ENCODE measurements at regions not wholly inside any gene's neighbourhood (a gene's known extent, or its start where the extent isn't known, plus 50 kb on each side); places are given as distances from the start of the nearest gene placed in this dataset.
A peak's percentile ranks its signal among the peaks of the same experiment; 100 is the strongest.
"Not testable (repeated sequence)": the region's sequence is repeated elsewhere in the genome, so short reads cannot be mapped to it uniquely, and the experiment has no call there.

DNA sequence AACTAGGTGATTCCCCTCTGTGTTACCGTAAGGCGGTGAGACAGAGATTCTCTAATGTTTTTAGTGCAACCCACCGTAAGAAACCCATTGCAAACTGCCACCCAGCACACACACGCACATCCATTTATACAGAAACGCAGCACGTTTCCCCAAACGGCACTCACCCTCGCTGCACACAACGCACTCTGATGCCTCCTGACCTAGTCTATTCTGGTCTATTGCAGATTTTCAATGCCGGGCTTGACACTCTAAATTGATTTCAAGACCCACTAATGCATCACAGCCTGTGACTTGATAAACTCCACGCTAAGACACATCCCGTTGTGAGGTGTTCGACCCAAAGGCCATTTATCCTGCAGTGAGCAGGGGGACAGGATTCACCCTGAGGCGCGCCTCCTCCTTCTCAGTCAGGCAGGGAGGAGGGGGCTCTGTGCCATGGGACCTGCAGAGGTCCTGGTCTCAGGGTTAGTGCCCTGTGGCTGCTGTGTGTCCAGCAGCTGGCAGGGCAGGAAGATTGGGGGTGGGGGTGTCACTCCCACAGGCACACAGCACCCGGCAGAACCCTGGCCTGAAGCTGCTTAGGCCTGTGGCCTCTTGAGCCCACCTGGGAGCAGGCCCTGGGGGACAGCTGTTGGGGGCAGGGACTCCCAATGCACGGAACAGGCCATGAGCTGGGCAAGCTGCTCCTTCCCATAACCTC, 335.6 kb downstream of the PREX1 start:
- Mint-ChIP-seq H3K27me3 (peaks cover 0 to 21% of the 10 kb centered on the region in 2 donors), H3K4me3 (no peak overlapping the region), H3K27ac (no peak overlapping the region)

DNA sequence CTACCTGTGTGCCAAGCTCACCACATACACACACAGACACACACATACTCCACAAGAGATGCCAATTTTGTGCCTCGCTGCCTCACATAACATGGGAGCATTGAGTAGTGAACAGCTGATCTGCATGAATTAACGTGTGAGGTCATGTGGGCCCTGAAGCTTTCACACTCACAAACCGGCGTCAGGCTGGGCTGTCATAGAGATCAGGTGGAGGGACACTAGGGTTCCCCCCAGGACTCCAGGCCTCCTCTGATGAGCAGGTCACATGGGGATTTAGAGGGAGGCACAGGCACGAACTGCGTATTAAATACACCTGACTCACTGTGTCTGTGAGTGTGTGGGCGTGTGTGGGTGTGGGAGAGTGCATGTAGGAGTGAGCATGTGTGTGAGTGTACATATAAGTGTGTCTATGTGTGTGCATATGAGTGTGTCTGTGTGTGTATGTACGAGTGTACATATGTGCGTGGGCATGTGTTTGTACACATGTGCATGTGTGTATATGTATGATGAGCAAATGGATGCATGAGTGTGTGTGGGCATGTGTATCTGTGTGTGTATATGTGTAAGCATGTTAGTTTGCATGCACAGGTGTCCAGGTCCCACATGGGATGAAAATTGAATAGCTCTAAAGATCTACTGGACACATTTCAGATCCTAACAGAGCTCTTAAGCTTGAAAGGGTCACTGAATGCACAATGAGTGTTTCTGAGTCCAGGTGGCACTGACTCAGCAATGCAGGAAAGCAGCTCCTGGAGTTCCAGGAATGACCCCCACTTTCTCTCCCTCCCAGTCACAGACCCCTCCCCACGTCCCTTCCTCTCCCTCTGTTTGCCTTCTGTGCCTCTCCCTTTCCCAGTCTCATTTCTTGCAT, 336.6 kb downstream of the PREX1 start:
- H3K27ac Mint-ChIP-seq: no peak overlapping the region
- H3K4me3 Mint-ChIP-seq: no peak overlapping the region
- H3K36me3 Mint-ChIP-seq: no peaks in the 10 kb centered on the region

More for the DNA sequence above, 335.6 kb downstream of the PREX1 start:
- no peak for ATAC-seq (replicated peaks)
- Mint-ChIP-seq H3K4me1 (peaks cover 14 to 16% of the 10 kb centered on the region in 2 donors), H3K36me3 (no peaks in the 10 kb centered on the region), H3K9me3 (peaks cover 0 to 3% of the 10 kb centered on the region in 2 donors)
- DNase-seq: no peak

GRCh38 chr20:48490341-48490740, 337.5 kb downstream of the PREX1 start:
- not testable (repeated sequence) for H3K27ac Mint-ChIP-seq; ATAC-seq (replicated peaks); H3K4me3 Mint-ChIP-seq; DNase-seq; H3K9me3 Mint-ChIP-seq; H3K36me3 Mint-ChIP-seq
- H3K27me3 Mint-ChIP-seq: peaks cover 14 to 32% of the 10 kb centered on the region in 2 donors
- H3K4me1 Mint-ChIP-seq: peaks cover 14 to 17% of the 10 kb centered on the region in 2 donors

More for the DNA sequence above, 336.6 kb downstream of the PREX1 start:
- DNase-seq: no peak
- Mint-ChIP-seq H3K4me1 (peaks cover 14 to 17% of the 10 kb centered on the region in 2 donors), H3K27me3 (peaks cover 9 to 29% of the 10 kb centered on the region in 2 donors), H3K9me3 (no peaks in the 10 kb centered on the region)
- ATAC-seq (replicated peaks): no peak

DNA sequence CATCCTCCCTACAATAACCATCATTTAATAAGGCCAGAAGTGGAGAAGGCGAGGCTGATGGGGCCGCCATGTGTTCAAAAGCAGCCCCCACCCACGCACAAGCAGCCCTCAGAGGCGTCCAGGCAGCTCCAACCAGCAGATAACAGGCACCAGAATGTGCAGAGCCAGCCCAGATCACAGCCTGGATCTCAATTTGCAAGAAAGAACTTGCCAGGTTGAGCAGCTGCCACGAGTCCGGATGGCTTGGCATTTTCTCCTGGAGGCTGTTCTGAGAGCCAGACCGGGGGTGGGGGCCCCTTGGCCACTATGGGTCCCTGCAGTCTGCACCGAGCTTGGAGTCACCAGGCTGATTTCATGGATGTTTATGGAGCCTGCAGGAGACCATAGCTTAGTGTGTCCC, 338.1 kb downstream of the PREX1 start:
- peaks cover 19 to 39% of the 10 kb centered on the region in 2 donors for H3K27me3 Mint-ChIP-seq
- peak in 1 of 2 donors; percentile 5 for ATAC-seq (replicated peaks)
- no peak overlapping the region for H3K27ac Mint-ChIP-seq
- H3K36me3 Mint-ChIP-seq: no peaks in the 10 kb centered on the region
- DNase-seq: no peak
- H3K9me3 Mint-ChIP-seq: no peaks in the 10 kb centered on the region
- H3K4me1 Mint-ChIP-seq: peaks cover 14 to 17% of the 10 kb centered on the region in 2 donors
- no peak overlapping the region for H3K4me3 Mint-ChIP-seq

GRCh38 chr20:48489046-48489463, 338.7 kb downstream of the PREX1 start:
- H3K36me3 Mint-ChIP-seq: no peaks in the 10 kb centered on the region
- peaks cover 14 to 17% of the 10 kb centered on the region in 2 donors for H3K4me1 Mint-ChIP-seq
- peak; percentile 41 to 75 for ATAC-seq (replicated peaks)
- DNase-seq: peak; percentile 39
- H3K9me3 Mint-ChIP-seq: no peaks in the 10 kb centered on the region
- peaks cover 20 to 40% of the 10 kb centered on the region in 2 donors for H3K27me3 Mint-ChIP-seq
- peak overlapping the region in 1 of 2 donors; percentile 30 for H3K4me3 Mint-ChIP-seq
- peak overlapping the region; percentile 78 for H3K27ac Mint-ChIP-seq

- Mint-ChIP-seq H3K27me3 (peaks cover 20 to 38% of the 10 kb centered on the region in 2 donors), H3K27ac (peak overlapping the region; percentile 78), H3K4me3 (peak overlapping the region in 1 of 2 donors; percentile 30), H3K4me1 (peaks cover 14 to 17% of the 10 kb centered on the region in 2 donors)
- not testable (repeated sequence) for H3K36me3 Mint-ChIP-seq, H3K9me3 Mint-ChIP-seq
- DNase-seq (peak; percentile 5), ATAC-seq (replicated peaks) (peak; percentile 63 to 82)
Observed at GRCh38 chr20:48488334-48489034, 339.3 kb downstream of the PREX1 start.

- peaks cover 24 to 36% of the 10 kb centered on the region in 2 donors for H3K27me3 Mint-ChIP-seq
- ATAC-seq (replicated peaks): no peak
- H3K27ac Mint-ChIP-seq: no peak overlapping the region
- H3K4me1 Mint-ChIP-seq: peaks cover 14 to 18% of the 10 kb centered on the region in 2 donors
- no peak overlapping the region for H3K4me3 Mint-ChIP-seq
- H3K9me3 Mint-ChIP-seq: no peaks in the 10 kb centered on the region
- no peaks in the 10 kb centered on the region for H3K36me3 Mint-ChIP-seq
- DNase-seq: no peak
Observed at GRCh38 chr20:48486065-48486464, 341.7 kb downstream of the PREX1 start.

- H3K27me3 Mint-ChIP-seq: peaks cover 33 to 38% of the 10 kb centered on the region in 2 donors
Observed at GRCh38 chr20:48485153-48485552, 342.6 kb downstream of the PREX1 start.

GRCh38 chr20:48483334-48484066, 344.3 kb downstream of the PREX1 start:
- Mint-ChIP-seq H3K36me3 (no peaks in the 10 kb centered on the region), H3K9me3 (no peaks in the 10 kb centered on the region), H3K4me1 (peaks cover 3 to 6% of the 10 kb centered on the region in 2 donors), H3K27ac (no peak overlapping the region), H3K27me3 (peaks cover 41 to 47% of the 10 kb centered on the region in 2 donors), H3K4me3 (no peak overlapping the region)
- DNase-seq: no peak
- ATAC-seq (replicated peaks): no peak

More at GRCh38 chr20:48485153-48485552, 342.6 kb downstream of the PREX1 start:
- not testable (repeated sequence) for H3K36me3 Mint-ChIP-seq; DNase-seq; H3K4me3 Mint-ChIP-seq; H3K27ac Mint-ChIP-seq; H3K9me3 Mint-ChIP-seq; ATAC-seq (replicated peaks)
- H3K4me1 Mint-ChIP-seq: peaks cover 14 to 17% of the 10 kb centered on the region in 2 donors

- DNase-seq (no peak), ATAC-seq (replicated peaks) (peak in 1 of 2 donors; percentile 67)
- Mint-ChIP-seq H3K36me3 (no peaks in the 10 kb centered on the region), H3K4me3 (no peak overlapping the region), H3K9me3 (no peaks in the 10 kb centered on the region), H3K27me3 (peaks cover 41 to 47% of the 10 kb centered on the region in 2 donors), H3K27ac (no peak overlapping the region), H3K4me1 (peaks cover 0 to 4% of the 10 kb centered on the region in 2 donors)
Observed at GRCh38 chr20:48482790-48483189, 345.0 kb downstream of the PREX1 start.

DNA sequence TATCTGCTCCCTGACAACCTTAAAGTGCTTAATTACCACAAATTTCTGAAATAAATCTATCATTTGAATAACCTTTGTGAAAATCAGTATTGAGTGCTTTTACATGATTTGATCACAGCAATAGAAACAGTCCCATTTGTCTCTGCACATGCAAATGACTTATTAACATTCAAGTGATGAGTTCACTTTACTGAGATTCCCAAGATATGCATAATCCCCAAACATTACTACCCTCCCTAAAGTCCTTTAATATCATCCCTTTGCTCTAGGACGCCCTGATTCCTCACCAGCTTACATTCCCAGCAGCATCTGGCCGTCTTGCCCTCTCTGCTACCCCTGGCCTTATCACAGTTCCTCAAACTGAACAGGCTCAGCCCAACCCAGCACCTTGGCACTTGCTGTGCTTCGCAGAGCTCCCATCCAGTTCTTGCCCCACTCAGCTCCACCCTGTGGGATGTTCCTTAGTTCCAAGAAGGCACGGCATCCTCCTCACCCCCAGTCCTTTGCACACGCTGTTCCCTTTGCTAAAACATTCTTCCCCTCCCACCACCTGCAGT, 347.5 kb downstream of the PREX1 start:
- Mint-ChIP-seq H3K4me1 (peaks cover 0 to 2% of the 10 kb centered on the region in 2 donors), H3K36me3 (peaks cover 0 to 4% of the 10 kb centered on the region in 2 donors), H3K4me3 (no peak overlapping the region), H3K9me3 (peaks cover 4 to 12% of the 10 kb centered on the region in 2 donors), H3K27ac (no peak overlapping the region), H3K27me3 (peaks cover 35 to 51% of the 10 kb centered on the region in 2 donors)
- DNase-seq: no peak
- ATAC-seq (replicated peaks): no peak

DNA sequence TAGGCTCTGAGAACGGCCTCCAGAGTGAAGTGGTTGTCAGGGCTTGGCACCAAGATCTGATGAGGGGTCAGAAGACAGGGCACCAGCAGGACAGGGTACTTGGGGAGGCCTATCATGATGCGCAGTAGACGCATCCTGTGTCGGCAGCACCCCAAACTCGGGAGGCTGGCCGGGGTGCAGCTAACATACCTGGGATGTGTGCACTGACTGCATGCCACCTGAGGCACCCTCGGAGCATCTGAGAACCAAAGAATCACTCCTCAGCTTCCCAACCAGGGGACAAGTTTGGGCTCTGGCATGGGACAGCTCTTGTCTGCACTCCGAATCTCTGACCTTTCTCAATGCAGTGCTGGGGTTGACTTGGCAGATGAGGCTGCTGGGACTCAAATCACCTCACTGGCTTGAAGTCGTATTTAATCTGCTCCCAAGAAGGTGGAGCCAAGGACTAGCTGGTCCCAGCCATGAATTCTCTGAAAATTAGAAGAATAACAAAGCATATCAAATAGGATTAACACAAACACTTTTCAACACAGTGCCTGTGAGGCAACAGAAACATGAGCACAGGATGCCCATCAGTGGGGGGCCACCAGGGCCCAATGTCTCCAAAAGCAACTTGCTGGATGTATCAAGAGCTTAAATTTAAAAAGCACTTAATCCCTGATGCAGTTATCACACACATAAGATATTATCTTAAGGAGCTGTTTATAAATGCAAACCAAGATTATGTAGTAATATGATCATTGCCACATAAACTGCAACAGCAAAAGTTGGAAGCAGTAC, 348.8 kb downstream of the PREX1 start:
- DNase-seq (no peak), ATAC-seq (replicated peaks) (no peak)
- Mint-ChIP-seq H3K36me3 (peaks cover 0 to 4% of the 10 kb centered on the region in 2 donors), H3K27ac (no peak overlapping the region), H3K9me3 (peaks cover 4 to 12% of the 10 kb centered on the region in 2 donors), H3K27me3 (peaks cover 29 to 44% of the 10 kb centered on the region in 2 donors), H3K4me3 (no peak overlapping the region), H3K4me1 (peaks cover 0 to 2% of the 10 kb centered on the region in 2 donors)

All from stimulated activated naive B cell treated with anti-CD40 and anti-IgM and Interleukin-4, amounts not matched to agents 10 μg/mL and 1 μg/mL and 100 μg/mL, for 72 hours (primary cell).